ENCODE measurements at regions not wholly inside any gene's neighbourhood (a gene's known extent, or its start where the extent isn't known, plus 50 kb on each side); places are given as distances from the start of the nearest gene placed in this dataset.
"Not testable (repeated sequence)": the region's sequence is repeated elsewhere in the genome, so short reads cannot be mapped to it uniquely, and the experiment has no call there.

DNA sequence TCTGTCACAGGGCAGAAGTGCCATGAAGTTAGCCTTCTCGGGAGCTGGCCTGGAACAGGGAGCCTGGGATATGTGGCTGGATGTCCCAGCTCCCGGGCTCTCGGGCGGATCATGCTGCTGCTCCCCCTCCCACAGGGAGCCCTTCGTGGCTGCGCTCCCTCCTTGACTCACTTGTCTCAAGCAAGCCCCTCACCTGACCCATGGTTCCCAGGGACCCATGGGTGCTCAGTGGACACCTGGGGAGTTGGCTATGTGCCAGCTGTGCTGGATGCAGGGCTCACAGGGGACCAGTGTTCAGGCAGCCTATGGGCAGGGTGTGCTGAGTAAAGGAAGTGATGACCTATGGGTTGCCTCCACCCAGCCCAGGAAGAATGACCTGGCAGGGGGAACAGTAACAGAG, 213.1 kb upstream of the SGCG start:
- no peak for DNase-seq (ENCODE audit: low spot score)

DNA sequence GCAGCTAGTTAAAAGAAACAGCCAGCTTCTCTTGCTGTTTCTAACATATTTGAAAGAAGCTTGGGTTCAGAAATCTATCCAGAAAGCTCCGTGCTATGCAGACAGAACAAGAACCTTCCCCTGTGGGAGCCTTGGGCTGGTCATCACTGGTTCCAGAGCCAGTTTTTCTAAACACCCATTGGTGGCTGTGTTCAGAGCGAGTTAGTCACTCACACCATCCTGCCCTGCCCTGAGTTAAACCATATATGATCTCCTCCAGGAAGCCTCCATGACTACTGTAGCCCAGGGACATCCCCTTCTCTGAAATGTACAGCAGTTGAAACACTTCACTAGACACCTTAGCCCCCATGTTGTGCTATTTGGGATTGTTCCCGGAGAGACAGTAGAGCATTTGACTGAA, 200.8 kb upstream of the SGCG start:
- DNase-seq (ENCODE audit: low spot score): no peak

DNA sequence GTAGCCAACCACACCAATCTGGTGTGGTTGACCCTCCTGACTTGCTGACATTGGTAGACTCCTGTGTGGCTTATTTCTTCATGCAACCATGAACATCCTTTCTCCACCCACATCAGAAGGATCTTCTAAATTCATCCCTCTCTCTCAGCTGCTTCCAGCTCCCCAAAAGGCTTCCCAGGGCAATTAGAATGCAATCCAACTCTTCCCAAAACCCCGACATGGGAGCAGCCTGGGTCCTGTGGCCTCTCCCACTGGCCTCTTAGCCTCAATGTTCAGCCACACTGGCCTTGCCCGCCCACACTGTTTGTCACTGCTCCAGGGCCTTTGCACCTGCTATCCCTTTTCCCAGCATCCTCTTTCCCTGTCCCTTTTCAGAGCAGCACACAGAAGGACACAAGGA, 199.8 kb upstream of the SGCG start:
- no peak for DNase-seq (ENCODE audit: low spot score)

DNA sequence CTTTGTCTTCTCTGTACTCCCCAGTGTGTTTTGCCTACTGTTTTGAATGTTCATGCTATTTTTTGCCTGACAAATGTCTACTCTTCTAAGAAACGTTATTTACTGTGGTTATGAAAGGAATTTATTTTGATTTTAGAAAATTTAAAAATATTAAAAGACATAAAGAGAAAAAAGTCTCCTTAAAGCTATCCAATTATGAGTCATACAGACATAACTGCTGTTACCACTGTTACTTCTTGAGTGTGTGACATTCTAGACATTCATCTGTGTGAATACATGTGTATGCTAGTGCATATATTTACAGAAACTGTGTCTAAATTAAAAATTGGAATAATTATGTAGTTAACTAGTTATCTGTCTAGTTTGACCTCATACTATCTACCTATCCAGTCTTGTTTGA, 187.6 kb upstream of the SGCG start:
- DNase-seq (ENCODE audit: low spot score): no peak

DNA sequence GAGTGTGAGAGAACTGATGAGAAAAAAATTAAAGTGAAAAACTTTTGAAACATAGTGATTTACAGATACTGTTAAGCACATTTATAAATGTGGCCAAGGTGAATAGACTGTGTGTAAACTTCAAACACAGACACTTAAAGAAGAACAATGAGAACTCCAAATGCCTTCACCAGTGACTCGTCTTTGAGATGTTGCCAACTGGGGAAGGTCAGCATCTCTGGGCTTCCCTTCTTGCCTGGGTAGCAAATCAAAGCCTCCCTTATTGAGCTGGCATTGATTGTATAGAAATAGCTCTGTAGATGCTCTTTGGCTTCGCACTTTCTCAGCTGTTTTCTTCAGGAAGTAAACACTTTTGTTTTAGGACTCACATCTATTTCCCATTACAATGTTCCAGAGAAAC, 177.3 kb upstream of the SGCG start:
- DNase-seq (ENCODE audit: low spot score): no peak

DNA sequence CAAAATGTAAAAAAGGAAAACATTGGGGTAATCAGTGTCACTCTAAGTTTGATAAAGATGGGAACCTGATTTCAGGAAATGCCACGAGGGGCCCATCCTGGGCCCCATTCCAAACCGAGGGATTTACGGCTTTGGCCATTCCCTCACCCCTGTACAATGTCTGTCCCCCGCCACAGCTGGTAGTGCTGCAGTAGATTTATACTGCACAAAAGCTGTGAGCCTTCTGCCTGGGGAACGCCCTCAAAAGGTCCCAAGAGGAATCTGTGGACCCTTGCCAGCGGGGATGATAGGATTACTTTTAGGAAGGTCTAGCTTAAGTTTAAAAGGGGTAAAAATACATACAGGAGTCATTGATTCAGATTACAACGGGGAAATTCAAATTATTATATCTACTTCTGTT, 173.4 kb upstream of the SGCG start:
- DNase-seq (ENCODE audit: low spot score): no peak

DNA sequence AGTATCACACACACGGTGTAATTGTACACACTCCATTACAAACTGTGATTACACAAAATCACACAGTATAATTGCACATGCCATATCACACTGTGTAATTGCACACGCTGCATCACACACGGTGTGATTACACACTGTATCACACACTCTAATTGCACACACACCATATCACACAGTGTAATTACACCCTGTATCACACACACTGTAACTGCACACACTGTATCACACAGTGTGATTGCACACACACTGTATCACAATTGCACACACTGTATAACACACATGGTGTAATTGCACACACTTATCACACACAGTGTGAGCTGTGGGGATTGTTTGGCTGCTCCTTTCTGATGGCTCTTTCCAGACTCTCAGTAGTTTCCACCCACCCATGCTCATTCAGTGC, 162.6 kb upstream of the SGCG start:
- no peak for DNase-seq (ENCODE audit: low spot score)

DNA sequence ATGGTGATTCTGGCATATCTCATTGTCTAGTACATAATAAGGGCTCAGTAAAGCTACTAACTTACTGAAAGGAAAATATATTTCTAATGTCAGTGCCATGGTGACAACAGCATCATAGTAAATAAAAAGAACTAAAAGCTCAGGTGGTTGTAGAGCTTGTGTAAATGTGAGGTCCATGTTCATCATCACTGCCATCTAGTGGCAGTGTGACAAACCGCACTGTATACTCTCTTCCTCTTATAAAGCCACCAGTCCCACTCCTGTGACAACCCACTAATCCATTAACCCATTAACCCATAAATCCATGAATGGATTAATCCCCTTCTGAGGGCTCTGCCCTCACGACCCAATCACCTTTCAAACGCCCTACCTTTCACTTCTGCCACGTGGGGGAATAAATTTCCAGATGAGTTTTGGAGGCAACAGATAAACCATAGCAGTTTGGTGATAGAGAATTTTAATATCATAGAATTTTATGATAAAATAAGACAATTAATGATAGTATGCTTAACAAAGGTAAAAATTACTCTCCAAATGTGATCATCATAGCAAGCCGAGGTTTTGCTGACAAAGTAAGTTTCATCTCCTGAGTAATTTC, 160.4 kb upstream of the SGCG start:
- DNase-seq (ENCODE audit: low spot score): peak; percentile 72

DNA sequence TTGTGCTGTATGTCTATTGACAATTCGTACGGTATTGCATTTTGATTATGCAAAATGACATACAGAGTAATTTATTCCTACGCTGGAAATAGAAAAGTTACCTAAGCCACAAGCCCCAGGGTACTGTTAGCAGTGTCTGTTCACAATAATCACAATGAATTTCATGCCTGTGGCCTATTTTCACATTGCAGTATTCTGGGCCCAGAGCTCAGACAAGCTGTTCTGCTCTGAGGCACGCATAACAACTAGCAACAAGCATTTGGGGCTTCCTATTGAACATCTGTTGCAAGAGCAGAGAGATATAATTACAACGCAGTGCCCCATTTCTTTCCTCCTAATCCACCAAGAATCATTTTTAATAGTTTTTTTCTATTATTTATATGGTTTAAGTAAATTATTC, 158.9 kb upstream of the SGCG start:
- no peak for DNase-seq (ENCODE audit: low spot score)

DNA sequence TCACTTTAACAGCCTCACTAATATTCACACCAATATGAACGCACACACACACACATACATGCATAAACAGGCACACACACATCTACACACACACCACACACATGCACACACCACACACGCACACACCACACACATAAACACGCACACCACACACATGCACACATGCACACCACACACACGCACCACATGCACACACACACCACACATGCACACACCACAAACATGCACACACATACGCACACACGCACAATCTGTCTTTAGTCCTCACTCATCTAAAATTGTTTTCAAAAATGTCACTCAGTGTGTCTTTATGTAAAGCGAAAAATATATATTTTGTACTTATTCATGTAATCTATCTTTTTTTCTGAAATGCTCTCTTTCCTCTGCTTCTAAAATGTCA, 158.1 kb upstream of the SGCG start:
- no peak for DNase-seq (ENCODE audit: low spot score)

DNA sequence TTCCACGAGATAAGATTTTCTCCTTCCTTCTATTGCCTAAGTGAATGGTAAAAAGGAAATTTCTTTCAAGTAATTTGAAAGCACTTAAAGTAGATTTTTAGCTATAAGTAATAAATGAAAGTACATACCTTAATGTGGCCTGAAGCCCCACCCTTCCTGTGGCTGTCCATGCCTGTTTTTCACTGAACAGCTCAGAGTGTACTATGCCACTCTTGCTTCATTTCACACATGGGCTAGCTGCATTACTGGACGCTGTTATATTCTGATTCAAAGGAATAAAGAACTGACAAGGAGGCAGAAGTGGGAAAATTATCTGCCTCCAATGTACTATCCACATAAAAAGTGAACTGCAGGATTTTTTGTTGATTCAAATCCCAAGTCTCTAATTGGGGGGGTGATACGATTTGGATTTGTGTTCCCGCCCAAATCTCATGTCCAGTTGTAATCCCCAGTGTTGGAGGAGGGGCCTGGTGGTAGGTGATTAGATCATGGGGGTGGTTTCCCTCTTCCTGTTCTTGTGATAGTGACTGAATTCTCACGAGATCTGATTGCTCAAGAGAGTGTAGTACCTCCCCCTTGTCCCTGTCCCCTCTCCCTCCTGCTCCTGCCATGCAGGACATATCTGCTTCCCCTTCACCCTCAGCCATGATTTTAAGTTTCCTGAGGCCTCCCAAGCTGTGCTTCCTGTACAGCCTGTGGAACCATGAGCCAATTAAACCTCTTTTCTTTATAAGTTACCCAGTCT, 154.7 kb upstream of the SGCG start:
- no peak for DNase-seq (ENCODE audit: low spot score)

DNA sequence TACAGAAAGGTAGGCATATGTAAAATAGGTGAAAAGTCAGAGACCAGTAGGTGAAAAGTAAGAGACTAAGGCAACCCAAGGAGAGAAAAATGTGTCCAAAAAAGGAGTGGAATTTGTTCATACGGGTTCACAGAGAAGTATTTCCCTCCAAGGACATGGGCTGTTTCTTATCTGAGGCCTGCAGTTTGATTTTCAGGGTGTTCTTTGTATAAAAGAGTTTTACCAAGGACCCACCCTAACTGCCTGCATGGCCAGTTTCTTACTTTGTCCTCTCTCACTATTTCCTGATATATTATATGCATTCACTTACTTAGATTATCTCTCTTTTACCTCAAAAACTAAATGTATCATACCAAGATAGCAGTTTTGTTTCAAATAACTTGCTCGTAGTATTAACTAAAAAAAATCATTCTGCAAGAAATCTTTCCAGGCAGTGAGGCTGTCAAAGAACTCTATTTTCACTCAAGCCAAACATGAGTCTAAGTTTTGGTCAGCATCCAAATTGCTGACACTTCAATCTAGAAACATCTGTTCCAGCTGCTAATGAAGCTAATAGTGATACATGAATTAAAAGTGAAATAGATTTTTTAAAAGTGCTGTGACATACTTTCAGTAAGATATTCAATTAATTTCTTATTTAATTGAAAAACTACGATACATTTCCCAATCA, 141.4 kb upstream of the SGCG start:
- no peak for DNase-seq (ENCODE audit: low spot score)

DNA sequence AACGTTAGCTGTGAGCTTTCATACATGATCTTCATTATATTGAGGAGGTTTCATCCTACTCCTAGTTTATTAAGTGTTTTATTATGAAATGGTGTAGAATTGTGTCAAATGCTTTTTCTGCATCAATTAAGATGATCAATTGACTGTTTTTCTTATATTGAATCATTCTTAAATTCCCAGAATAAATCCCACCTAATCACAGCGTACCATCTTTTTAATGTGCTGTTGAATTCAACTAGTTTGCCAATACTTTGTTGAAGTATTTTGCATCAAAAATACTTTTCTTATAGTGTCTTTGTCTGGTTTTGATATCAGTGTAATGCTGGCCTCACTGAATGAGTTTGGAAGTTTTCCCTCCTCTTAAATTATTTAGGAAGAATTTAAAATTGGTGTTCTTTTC, 138.6 kb upstream of the SGCG start:
- no peak for DNase-seq (ENCODE audit: low spot score)

DNA sequence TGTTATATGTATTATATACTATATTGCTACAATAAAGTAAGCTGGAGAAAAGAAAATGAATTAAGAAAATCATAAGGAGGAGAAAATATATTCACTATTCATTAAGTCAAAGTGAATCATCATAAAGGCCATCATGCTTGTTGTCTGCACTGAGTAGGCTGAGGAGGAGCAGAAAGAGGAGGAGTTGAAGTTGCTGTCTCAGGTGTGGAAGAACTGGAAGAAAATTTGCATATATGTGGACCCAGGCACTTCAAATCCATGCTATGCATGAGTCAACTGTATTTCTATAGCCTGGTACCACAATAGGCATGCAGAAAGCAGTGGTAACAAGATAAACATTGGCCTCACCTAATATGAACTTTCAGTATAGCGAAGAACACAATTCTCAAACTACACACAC, 135.9 kb upstream of the SGCG start:
- DNase-seq (ENCODE audit: low spot score): no peak

DNA sequence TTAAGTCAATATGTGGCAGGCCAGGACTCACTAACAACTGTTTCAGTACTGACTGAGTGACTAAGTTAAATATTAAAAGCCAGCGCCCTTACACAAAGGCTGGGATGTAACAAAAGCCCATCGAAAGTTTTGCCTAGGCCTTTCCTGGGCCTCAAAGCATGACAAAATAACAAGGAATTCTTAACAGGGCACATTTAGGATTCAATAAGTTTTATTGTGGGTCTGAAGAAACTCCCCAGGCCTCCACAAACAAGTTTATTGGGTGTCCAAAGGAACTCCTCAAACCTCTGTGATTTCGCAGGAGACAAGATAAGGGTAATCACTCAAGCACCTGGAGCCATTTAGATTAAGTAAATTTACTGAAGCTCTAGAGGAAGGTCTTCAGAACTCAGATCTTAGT, 130.7 kb upstream of the SGCG start:
- DNase-seq (ENCODE audit: low spot score): no peak

DNA sequence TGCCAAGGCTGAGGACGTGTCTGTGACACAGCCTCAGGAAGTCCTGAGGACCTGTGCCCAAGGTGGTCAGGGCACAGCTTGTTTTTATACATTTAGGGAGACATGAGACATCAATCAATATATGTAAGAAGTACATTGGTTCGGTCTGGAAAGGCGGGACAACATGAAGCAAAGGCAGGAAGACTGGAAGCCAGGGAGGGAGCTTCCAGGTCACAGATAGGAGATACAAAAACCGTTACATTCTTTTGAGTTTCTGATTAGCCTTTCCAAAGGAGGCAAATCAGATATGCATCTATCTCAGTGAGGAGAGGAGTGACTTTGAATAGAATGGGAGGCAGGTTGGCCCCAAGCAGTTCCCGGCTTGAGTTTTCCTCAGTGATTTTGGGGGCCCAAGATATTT, 127.1 kb upstream of the SGCG start:
- not testable (repeated sequence) for DNase-seq (ENCODE audit: low spot score)

DNA sequence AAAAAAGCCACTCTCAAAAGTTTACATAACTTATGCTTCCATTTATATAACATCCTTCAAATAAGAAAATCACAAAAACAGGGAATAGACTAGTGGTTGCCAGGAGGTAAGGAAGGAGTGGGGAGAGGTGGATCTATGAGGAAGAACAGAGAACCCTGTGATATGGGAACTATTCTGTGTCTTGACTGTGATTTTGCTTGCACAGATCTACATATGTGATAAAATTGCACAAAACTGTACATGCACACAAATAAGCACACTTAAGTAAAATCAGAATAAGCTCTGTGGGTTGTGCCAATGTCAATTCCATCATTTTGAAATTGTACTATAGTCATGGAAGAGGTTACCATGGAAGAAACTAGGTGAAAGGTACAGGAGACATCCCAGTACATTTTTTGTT, 121.6 kb upstream of the SGCG start:
- DNase-seq (ENCODE audit: low spot score): no peak

DNA sequence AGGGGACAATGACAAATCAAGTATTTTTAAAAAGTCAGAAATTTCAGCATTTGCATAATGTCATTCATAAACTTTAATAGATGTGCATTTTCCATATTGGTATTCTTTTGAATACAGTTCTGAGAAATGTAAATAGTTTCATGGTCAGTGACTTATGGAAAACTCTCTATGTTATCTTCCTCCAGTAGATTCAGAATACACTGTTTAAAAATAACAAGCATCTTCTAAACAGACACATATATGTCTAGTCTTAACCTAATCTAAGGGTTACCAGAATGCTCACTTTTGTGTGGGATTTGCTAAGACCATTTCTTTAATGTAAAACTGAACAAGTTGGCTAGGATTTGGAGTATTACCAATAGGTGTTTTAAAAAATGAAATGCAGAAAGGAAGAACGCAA, 119.8 kb upstream of the SGCG start:
- no peak for DNase-seq (ENCODE audit: low spot score)

DNA sequence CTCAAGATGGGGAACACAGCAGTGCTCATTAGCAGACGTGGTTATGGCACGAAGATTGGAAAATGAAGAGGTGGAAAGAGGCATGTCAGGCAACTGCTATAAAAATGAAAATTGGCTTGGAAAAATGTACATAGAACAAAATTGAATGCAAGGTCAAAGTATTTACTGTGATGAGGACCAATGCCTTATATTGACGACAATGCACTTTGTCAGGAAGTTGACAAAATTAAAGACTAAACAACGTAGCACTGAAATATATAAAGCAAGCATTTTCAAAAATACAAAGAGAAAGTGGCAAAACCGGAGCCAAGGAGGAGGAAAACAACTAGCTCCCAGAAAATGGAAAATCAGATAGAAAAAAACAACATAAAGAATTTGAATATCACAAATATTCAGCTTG, 113.7 kb upstream of the SGCG start:
- DNase-seq (ENCODE audit: low spot score): no peak

DNA sequence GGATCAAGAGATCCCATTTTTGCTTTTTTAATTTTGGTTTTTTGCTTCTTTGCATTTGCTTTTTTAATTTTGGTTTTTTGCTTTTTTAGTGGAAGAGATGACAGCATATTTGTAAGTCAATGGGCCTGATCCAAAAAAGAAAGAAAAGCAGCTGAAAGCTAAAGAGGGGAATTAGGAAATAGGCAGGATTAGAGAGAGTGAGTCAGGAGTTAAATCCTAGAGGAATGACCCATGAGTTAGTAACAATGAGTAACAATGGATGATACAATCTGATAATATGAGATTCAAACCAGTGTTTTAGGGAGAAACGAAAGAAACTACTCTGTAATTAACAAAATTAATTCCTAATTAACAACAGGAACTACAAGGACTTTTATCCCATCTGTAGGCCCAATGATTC, 111.2 kb upstream of the SGCG start:
- no peak for DNase-seq (ENCODE audit: low spot score)

DNA sequence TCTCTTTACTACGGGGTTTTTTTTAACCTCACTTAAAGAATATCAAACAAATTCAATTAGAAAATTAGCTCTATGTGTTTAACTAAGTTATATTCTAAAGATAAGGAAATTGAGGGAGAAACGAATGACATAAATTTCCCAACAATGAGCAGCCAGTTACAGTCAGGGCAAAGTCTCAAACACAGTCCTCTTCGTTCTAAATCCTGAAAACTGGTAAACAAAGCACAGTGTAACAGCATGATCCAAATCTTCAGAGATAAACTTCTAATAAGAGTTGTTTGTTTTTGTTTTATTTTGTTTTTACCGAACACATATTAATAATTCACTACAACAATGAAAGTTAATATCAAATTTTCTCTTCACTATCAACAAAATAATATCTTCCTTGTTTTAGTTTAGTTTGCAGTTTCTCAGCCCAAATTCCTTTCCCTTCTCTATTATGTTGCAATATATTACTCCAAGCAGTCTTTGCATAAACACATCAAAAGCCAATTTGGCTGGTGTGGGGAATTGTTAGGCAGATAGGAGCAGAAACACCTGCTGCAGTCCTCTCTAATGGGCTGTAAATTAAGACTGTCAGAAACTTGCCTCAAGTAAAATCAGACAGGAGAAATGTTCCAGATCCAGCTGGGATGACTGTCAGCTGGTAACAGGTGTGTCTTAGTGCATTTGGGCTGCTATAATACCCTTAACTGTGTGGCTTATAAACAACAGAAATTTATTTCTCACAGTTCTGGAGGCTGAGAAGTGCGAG, 106.5 kb upstream of the SGCG start:
- no peak for DNase-seq (ENCODE audit: low spot score)

DNA sequence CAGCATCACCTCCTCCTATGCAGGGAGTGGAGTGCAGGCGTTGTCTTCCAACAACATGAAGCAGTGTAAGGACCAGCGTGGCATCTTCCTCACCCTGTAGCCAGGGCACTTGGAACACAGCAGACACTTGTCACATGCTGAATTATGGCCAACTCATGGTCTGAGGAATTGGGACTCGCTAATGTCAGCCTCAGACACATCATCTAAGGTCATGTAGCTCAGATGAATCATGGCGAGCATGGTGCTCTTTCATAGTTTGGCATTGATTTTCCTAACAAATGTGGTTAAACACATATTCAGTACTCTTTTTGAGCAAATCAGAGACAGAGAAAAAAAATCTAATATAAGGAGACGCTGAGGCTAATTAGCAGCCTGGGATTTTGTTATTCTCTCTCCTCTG, 99.6 kb upstream of the SGCG start:
- no peak for DNase-seq (ENCODE audit: low spot score)

DNA sequence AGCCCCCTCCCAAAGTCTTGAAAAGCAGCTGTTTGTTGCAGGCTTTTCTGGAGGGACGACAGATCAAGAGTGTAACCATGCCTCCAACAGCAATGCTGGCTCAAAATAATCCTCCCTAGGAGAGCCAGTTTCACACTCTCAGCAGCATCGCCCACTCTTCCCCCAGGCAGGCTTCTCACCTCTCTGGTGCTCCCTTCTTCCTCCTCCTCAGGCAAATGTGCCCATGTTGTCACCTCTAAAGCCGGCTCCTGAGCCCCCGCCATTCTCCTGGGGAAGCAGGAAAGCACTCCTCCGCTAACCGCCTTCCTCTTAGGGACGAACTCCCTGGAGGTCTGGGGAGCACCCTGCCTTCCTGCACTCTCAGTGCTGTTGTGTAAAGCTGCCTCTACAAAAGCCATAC, 98.9 kb upstream of the SGCG start:
- DNase-seq (ENCODE audit: low spot score): no peak

Data from cerebellar cortex (tissue), 1 donor.